GM12864 (cell line): ENCODE measurements at regions not wholly inside any gene's neighbourhood (a gene's known extent, or its start where the extent isn't known, plus 50 kb on each side); places are given as distances from the start of the nearest gene placed in this dataset.

Source experiments
- DNase-seq: peaks from one replicate; pipeline ENCODE4 v3.0.0-alpha.2; 2011; ENCODE audit warnings: low read depth
- H3K4me3 ChIP-seq: 2 replicates; pipeline ENCODE4 v1.5.1; 2011; ENCODE audit warnings: mild to moderate bottlenecking, low read depth, low read length, control low read depth
- CTCF ChIP-seq: IDR thresholded peaks from 2 replicates; pipeline ENCODE4 v1.5.1; 2011; ENCODE audit warnings: low read depth, mild to moderate bottlenecking, moderate library complexity, low read length, control low read depth, inconsistent platforms; ENCODE audit errors: missing control alignments

- no peak overlapping the region for H3K4me3 ChIP-seq
- no peak for TF ChIP-seq CTCF
- no peak for DNase-seq
Measured at GRCh38 chr12:124655698-124656516, 88.5 kb upstream of the NCOR2 start.

GRCh38 chr12:124655048-124655697 lies 87.8 kb upstream of the NCOR2 start:
- DNase-seq = no peak
- no peak overlapping the region for H3K4me3 ChIP-seq
- TF ChIP-seq CTCF = no peak

GRCh38 chr12:124654666-124655047 lies 87.2 kb upstream of the NCOR2 start:
- H3K4me3 ChIP-seq = no peak overlapping the region
- no peak for DNase-seq
- no peak for TF ChIP-seq CTCF

GRCh38 chr12:124653169-124653931 lies 85.9 kb upstream of the NCOR2 start:
- TF ChIP-seq CTCF = no peak
- no peak overlapping the region for H3K4me3 ChIP-seq
- DNase-seq = no peak

- no peak for DNase-seq
- no peak for TF ChIP-seq CTCF
- no peak overlapping the region for H3K4me3 ChIP-seq
Measured at GRCh38 chr12:124652661-124653060, 85.2 kb upstream of the NCOR2 start.

GRCh38 chr12:124651516-124652273 lies 84.3 kb upstream of the NCOR2 start:
- TF ChIP-seq CTCF = no peak
- no peak for DNase-seq
- H3K4me3 ChIP-seq = no peak overlapping the region
